Activated CD4-positive, alpha-beta T cell treated with anti-CD3 and anti-CD28 coated beads for 36 hours (primary cell): ENCODE measurements at regions not wholly inside any gene's neighbourhood (a gene's known extent, or its start where the extent isn't known, plus 50 kb on each side); places are given as distances from the start of the nearest gene placed in this dataset.
"Not testable (repeated sequence)": the region's sequence is repeated elsewhere in the genome, so short reads cannot be mapped to it uniquely, and the experiment has no call there.

Experiments
- ATAC-seq: fragments of 200-7000 bp; cut with Tn5 transposase; one replicate; pipeline ENCODE4 v1.10.0; 2021; ENCODE audit warnings: mild to moderate bottlenecking, moderate library complexity
- CTCF ChIA-PET: fragments of 350-600 bp; sonication (Branson Sonifier 250); formaldehyde crosslinking; loops from one replicate; lab custom pipeline; 2021; ENCODE audit warnings: antibody characterized with exemption; lab: Charles Lee
- POLR2A ChIA-PET: fragments of 350-600 bp; sonication (Branson Sonifier 250); formaldehyde crosslinking; loops from one replicate; lab custom pipeline; 2021; ENCODE audit warnings: antibody characterized with exemption, inconsistent platforms; lab: Charles Lee
- DNase-seq: peaks from one replicate; pipeline ENCODE4 v3.0.0-alpha.2; 2020
- H3K27ac Mint-ChIP-seq: one replicate; pipeline ENCODE4 v1.8.0; 2021; ENCODE audit warnings: mixed read lengths
- H3K27me3 Mint-ChIP-seq: one replicate; pipeline ENCODE4 v1.8.0; 2021; ENCODE audit warnings: mixed read lengths
- H3K36me3 Mint-ChIP-seq: one replicate; pipeline ENCODE4 v1.8.0; 2021; ENCODE audit warnings: low read depth, mixed read lengths
- H3K4me1 Mint-ChIP-seq: one replicate; pipeline ENCODE4 v1.8.0; 2021; ENCODE audit warnings: mixed read lengths
- H3K4me3 Mint-ChIP-seq: one replicate; pipeline ENCODE4 v1.8.0; 2021; ENCODE audit warnings: mild to moderate bottlenecking, moderate library complexity, mixed read lengths
- H3K9me3 Mint-ChIP-seq: one replicate; pipeline ENCODE4 v1.8.0; 2021; ENCODE audit warnings: low read depth, mixed read lengths
- intact Hi-C, 2 experiments: fragments of 100-400 bp; cut with DNase I in 1 of 2; cut with micrococcal nuclease in 1 of 2; formaldehyde crosslinking; loops; one replicate each; pipeline versions ENCODE4 v1.14.2 to v1.15.1; 2022 to 2024; cut with DNase I, micrococcal nuclease

DNA sequence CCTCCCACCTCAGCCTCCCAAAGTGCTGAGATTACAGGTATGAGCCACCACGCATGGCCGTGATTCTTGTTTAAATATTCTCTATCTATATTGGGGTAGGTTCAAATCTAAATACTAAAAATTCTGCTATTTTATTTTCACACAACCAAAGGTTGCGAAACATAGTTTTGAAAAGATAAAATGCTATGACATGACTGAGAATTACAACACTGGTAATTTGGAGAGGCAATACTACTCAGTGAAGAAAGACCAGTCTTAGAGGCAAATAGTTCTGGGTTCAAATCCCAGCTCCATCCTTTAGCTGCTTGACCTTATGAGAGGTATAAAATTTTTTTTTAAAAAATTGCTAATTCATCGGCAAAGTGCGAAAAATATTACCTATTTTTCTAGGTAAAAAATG, 137.0 kb upstream of the PREP start:
- H3K4me1 Mint-ChIP-seq: no peaks in the 10 kb centered on the region
- no peaks in the 10 kb centered on the region for H3K9me3 Mint-ChIP-seq
- POLR2A ChIA-PET: no interaction called here
- peaks cover 3% of the 10 kb centered on the region for H3K27me3 Mint-ChIP-seq
- H3K4me3 Mint-ChIP-seq: no peak overlapping the region
- ATAC-seq (no peak), DNase-seq (no peak)
- intact Hi-C loops: no loop called here
- no peaks in the 10 kb centered on the region for H3K36me3 Mint-ChIP-seq
- H3K27ac Mint-ChIP-seq: no peak overlapping the region
- CTCF ChIA-PET: no interaction called here

DNA sequence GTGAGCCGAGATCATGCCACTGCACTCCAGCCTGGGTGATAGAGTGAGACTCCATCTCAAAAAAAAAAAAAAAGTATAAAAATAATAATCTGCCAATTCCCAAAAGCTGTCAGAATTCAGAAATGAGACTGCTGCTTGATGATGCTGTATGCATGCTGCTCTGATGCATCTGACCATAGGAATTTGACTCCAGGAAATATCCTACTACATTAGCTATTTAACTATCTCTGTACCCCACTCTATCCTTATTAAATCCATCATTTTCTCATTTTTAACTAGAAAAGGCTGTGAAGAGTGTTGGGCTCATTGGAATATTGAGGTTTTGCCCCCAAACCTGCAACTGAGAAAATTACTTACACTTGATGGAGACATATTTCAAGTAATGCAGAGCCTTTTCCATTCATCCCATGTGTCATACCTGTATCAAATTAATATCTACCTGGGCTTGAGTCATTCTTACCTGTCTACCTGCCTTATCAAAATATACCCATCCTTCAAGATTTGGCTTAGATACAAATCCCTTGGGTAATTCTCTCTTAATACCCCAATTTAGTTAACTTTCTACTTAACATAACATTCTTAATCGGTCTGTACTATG, 135.2 kb upstream of the PREP start:
- no peak for DNase-seq
- CTCF ChIA-PET: interaction anchor here (1.3 kb wide), 1 partner anchor 53 kb away, joined by 3 read pairs; no protein-coding TSS in a partner anchor

DNA sequence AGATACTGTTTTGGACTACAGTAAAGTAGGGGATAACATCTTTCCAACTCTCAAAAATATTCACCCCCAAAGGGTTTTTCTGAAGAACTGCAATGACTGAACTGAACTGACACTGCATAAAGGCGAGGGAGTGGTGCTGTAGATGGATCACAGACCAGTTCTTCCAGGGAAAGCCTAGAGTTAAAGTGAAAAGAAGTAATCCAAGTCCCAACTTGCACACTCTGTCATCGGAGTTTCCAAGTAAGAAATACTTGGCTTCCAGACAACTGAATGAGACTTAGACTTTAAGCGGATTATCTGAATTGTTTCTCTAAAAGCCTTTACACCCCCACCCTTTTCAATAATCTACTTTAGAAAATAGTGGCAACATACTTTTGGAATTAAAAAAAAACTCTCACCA, 134.1 kb upstream of the PREP start:
- no peak overlapping the region for H3K27ac Mint-ChIP-seq
- no peak overlapping the region for H3K4me3 Mint-ChIP-seq
- no peaks in the 10 kb centered on the region for H3K4me1 Mint-ChIP-seq
- intact Hi-C loops: no loop called here
- CTCF ChIA-PET: interaction anchor here (0.6 kb wide), 1 partner anchor 134 kb away, joined by 3 read pairs; no protein-coding TSS in a partner anchor
- peaks cover 10% of the 10 kb centered on the region for H3K27me3 Mint-ChIP-seq
- no peaks in the 10 kb centered on the region for H3K36me3 Mint-ChIP-seq
- POLR2A ChIA-PET: no interaction called here
- ATAC-seq (no peak), DNase-seq (no peak)
- no peaks in the 10 kb centered on the region for H3K9me3 Mint-ChIP-seq

More for the DNA sequence above, 135.2 kb upstream of the PREP start:
- POLR2A ChIA-PET: no interaction called here
- Mint-ChIP-seq H3K27me3 (peaks cover 6% of the 10 kb centered on the region), H3K27ac (no peak overlapping the region), H3K36me3 (no peaks in the 10 kb centered on the region), H3K4me1 (no peaks in the 10 kb centered on the region), H3K4me3 (no peak overlapping the region), H3K9me3 (no peaks in the 10 kb centered on the region)
- ATAC-seq: no peak
- intact Hi-C loops: no loop called here

DNA sequence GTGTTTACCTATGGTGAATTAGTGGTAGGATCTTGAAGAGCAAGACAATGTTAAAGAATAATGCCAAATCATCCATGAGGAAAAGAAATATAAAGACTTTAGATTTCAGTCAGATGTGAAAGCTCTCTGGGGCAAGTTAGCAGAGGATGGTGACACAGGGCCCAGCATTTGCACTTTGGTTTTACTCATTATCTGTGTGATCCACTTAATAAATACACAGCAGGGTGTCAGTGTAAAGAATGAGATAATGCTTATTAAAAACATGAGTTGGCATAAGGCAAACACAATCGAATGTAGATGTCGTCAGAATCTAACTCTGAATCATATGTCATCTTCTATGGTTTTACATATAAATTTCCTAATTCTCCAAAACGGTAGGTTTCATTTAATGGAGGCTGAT, 130.4 kb upstream of the PREP start:
- no peaks in the 10 kb centered on the region for H3K4me1 Mint-ChIP-seq
- POLR2A ChIA-PET: no interaction called here
- ATAC-seq: no peak
- no peak overlapping the region for H3K27ac Mint-ChIP-seq
- intact Hi-C loops: no loop called here
- no peak for DNase-seq
- CTCF ChIA-PET: interaction anchor here (0.6 kb wide), 1 partner anchor 711 kb away, joined by 3 read pairs; no protein-coding TSS in a partner anchor
- H3K4me3 Mint-ChIP-seq: no peak overlapping the region
- peaks cover 14% of the 10 kb centered on the region for H3K27me3 Mint-ChIP-seq
- H3K9me3 Mint-ChIP-seq: no peaks in the 10 kb centered on the region
- H3K36me3 Mint-ChIP-seq: no peaks in the 10 kb centered on the region

DNA sequence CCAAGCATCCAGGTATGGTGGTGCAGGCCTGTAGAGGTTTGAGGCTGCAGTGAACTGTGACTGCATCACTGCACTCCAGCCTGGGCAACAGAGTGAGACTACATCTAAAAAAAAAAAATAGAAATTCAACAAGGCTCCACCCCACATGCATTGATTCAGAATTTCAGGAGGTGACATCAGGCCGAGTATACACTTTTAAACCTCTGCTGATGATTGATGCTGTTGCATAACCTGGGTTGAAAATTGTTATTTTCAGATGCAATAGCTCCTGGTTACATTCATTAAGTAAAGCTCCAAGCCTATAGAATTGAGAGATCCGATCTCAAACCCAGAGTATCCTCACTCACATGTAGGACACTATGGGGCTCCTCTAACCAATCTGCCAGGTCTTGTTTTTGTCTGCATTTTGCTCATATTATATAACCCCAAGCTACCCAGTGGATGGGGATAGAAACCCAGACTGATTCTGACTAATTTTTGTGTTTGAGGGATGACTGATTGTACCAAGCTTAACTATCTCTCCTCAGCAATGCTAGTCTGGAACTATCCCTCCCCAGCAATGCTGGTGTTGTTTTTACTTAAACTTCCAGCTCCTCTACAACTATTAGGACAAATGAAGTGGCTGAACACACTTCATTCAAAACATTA, 123.5 kb upstream of the PREP start:
- Mint-ChIP-seq H3K36me3 (no peaks in the 10 kb centered on the region), H3K27me3 (peaks cover 8% of the 10 kb centered on the region), H3K9me3 (no peaks in the 10 kb centered on the region), H3K4me1 (peaks cover 4% of the 10 kb centered on the region), H3K4me3 (no peak overlapping the region), H3K27ac (no peak overlapping the region)
- ATAC-seq: peak; percentile 42
- intact Hi-C loops: no loop called here
- ChIA-PET CTCF (interaction anchor here (0.6 to 0.7 kb wide), 3 partner anchors 228 to 786 kb away, joined by 3 read pairs; no protein-coding TSS in a partner anchor), POLR2A (no interaction called here)
- DNase-seq: no peak

DNA sequence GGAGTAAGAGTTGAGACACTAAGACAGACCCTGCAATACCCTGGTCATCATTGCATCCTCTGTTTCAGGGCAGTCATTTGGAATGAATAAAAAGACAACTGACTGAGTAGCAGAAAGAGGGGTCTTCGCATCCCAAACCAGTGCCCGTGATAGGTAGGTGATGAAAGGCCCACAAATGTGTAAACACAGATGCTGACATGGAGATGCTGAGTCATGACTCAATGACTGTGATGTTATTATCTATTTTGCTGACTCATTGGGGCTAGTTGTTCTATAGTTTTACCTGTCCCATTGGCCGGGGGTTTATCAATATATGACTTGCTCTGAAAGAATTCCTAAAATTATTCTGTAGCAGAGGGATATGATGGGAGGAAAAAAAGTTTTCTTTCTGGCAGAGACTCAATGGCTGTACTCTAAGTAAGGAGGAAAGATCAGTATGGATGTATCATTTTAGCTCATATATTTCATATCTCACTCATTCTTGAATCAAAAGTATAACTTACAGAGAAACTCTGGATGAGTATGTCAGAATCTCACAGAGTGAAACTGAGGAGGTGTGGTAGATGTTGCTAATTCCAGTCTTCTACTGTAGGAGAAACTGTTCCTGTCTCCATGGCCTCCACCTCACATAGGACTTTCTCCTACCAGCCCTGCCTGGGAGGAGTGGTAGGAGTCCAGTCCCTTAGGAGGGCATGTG, 119.9 kb upstream of the PREP start:
- Mint-ChIP-seq H3K27me3 (peaks cover 6% of the 10 kb centered on the region), H3K27ac (no peak overlapping the region), H3K4me3 (no peak overlapping the region), H3K4me1 (peaks cover 4% of the 10 kb centered on the region), H3K36me3 (no peaks in the 10 kb centered on the region), H3K9me3 (peaks cover 2% of the 10 kb centered on the region)
- DNase-seq (no peak), ATAC-seq (peak; percentile 74)
- intact Hi-C loops: no loop called here
- POLR2A ChIA-PET: no interaction called here
- CTCF ChIA-PET: no interaction called here

DNA sequence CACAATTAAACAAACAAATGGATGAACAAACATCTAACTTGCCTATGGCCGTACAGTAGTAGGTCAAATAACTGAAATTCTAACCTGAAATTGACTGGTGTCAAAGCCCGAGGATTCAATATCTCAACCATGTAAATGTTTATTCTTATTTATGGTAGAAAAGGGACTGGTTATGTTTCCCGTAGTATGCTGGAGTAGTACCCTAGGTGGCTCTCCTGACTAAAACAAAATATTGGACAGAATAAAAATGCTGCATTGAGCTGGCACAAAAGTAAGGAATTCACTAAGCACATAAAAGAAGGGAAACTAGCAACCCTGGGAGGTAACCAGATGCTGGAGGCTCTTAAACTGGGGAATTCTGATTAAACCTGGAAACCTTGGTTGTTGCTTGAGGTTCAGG, 117.1 kb upstream of the PREP start:
- POLR2A ChIA-PET: interaction anchor here (0.5 to 0.6 kb wide), 2 partner anchors 122 to 128 kb away, joined by 4 to 7 read pairs; no protein-coding TSS in a partner anchor
- ATAC-seq: no peak
- CTCF ChIA-PET: no interaction called here

DNA sequence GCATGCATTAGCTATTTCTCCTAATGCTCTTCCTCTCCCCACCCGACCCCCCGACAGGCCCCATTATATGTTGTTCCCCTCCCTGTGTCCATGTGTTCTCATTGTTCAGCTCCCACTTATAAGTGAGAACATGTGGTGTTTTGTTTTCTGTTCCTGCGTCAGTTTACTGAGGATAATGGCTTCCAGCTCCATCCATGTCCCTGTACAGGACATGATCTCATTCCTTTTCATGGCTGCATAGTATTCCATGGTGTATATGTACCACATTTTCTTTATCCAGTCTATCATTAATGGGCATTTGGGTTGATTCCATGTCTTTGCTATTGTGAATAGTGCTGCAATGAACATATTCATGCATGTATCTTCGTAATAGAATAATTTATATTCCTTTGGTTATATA, 116.1 kb upstream of the PREP start:
- H3K4me3 Mint-ChIP-seq, intact Hi-C loops, POLR2A ChIA-PET, ATAC-seq, CTCF ChIA-PET, H3K27ac Mint-ChIP-seq, H3K36me3 Mint-ChIP-seq, DNase-seq, H3K4me1 Mint-ChIP-seq, H3K9me3 Mint-ChIP-seq: not testable (repeated sequence)
- peaks cover 20% of the 10 kb centered on the region for H3K27me3 Mint-ChIP-seq

More for the DNA sequence above, 117.1 kb upstream of the PREP start:
- no peak for DNase-seq
- no peak overlapping the region for H3K27ac Mint-ChIP-seq
- peaks cover 4% of the 10 kb centered on the region for H3K4me1 Mint-ChIP-seq
- H3K27me3 Mint-ChIP-seq: peaks cover 18% of the 10 kb centered on the region
- no peak overlapping the region for H3K4me3 Mint-ChIP-seq
- intact Hi-C loops: no loop called here
- peaks cover 2% of the 10 kb centered on the region for H3K9me3 Mint-ChIP-seq
- H3K36me3 Mint-ChIP-seq: no peaks in the 10 kb centered on the region

DNA sequence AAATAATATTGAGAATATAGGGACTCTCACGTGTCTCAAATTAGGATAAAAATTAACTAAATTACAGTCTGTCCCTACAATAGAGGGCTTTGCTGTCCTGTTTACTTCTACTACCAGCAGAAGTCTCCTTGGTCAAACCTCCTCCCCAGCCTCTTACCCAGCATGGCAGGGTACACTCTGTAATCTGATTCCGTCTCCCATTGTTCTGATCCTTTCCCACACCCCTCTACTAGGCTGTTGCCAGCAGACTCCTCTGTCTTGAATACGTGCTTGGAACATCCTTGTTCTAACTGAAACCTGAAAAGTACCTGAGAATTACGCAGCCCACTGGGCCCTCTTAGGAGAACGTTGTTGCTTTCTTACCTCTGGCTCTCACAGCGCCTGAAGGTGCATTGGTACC, 112.2 kb upstream of the PREP start:
- CTCF ChIA-PET: no interaction called here
- Mint-ChIP-seq H3K27ac (no peak overlapping the region), H3K4me1 (peaks cover 2% of the 10 kb centered on the region), H3K27me3 (peaks cover 24% of the 10 kb centered on the region), H3K4me3 (no peak overlapping the region), H3K36me3 (no peaks in the 10 kb centered on the region), H3K9me3 (peaks cover 2% of the 10 kb centered on the region)
- intact Hi-C loops: no loop called here
- no peak for ATAC-seq
- no peak for DNase-seq
- POLR2A ChIA-PET: no interaction called here

DNA sequence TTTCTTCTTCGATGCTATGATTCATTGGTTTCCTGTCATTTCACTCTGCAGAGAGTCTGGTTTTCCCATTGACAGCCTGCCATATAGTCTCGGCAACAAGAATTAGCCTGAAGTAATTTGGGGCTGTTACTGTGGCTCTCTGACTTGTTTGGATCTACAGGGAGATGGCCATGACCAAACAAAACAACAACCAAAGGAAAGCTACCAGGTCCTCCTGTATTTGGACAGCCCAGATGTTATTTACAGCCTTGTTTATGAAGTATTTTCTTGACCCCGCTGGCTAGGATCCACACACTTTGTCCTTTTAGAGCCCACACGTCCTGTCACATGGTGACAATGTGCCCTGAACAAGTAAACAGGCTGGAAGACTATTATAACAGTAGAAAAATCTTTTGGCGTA, 111.4 kb upstream of the PREP start:
- intact Hi-C loops: no loop called here
- ChIA-PET POLR2A (no interaction called here), CTCF (no interaction called here)
- Mint-ChIP-seq H3K27ac (no peak overlapping the region), H3K9me3 (peaks cover 2% of the 10 kb centered on the region), H3K4me1 (peaks cover 2% of the 10 kb centered on the region), H3K27me3 (peaks cover 26% of the 10 kb centered on the region), H3K36me3 (no peaks in the 10 kb centered on the region), H3K4me3 (no peak overlapping the region)
- ATAC-seq (no peak), DNase-seq (no peak)

DNA sequence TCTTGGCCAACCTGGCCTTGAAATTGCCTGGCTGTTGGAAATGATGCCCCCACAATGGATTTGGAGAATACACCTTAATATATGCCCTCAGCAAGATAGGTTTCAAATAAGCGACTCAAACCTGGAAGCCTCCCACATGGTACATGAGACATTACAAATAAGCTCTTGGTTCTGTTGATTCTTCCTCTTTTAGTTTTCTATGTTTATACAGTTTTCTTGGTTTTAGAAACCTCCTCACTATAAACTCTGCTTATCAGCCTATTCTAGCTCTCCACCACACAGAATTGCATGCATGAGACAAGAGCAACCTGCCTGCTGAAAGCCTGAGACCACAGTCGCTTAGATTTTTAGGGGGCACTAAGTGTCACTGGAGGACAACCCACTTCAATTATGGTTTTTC, 108.8 kb upstream of the PREP start:
- no peaks in the 10 kb centered on the region for H3K9me3 Mint-ChIP-seq
- CTCF ChIA-PET: interaction anchor here (1.5 to 1.8 kb wide), 2 partner anchors 9 to 10 kb away, joined by 4 to 6 read pairs; no protein-coding TSS in a partner anchor
- H3K27ac Mint-ChIP-seq: no peak overlapping the region
- peaks cover 2% of the 10 kb centered on the region for H3K4me1 Mint-ChIP-seq
- DNase-seq (no peak), ATAC-seq (no peak)
- no peaks in the 10 kb centered on the region for H3K36me3 Mint-ChIP-seq
- POLR2A ChIA-PET: no interaction called here
- H3K27me3 Mint-ChIP-seq: peaks cover 25% of the 10 kb centered on the region
- no peak overlapping the region for H3K4me3 Mint-ChIP-seq
- intact Hi-C loops: no loop called here
